GM03348 (cell line): ENCODE measurements at regions not wholly inside any gene's neighbourhood (a gene's known extent, or its start where the extent isn't known, plus 50 kb on each side); places are given as distances from the start of the nearest gene placed in this dataset.

Source experiments
- DNase-seq: peaks from one replicate; pipeline ENCODE4 v3.0.0; 2012; ENCODE audit warnings: low spot score

DNA sequence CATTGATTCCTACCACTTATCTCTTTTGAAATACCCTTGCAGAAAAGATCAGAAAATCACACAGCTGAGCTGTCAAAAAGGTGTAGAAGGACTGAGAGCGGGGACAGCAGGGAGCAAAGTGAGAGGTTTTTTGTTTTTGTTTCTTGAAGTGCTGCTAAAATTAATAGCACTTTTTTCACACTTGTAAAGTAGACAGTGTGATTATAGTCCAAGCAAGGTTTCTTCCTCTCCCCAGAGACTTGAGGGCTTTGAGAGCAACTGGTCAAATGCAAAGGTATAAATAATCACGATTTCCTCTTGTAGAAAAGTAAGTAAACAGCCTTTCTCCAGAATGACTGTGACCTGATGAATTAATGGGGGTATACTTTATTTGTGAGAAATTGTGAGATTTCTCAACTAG is 326.9 kb downstream of the ZNF608 start:
- DNase-seq = no peak

GRCh38 chr5:124418390-124418789 is 328.0 kb downstream of the ZNF608 start:
- no peak for DNase-seq

DNA sequence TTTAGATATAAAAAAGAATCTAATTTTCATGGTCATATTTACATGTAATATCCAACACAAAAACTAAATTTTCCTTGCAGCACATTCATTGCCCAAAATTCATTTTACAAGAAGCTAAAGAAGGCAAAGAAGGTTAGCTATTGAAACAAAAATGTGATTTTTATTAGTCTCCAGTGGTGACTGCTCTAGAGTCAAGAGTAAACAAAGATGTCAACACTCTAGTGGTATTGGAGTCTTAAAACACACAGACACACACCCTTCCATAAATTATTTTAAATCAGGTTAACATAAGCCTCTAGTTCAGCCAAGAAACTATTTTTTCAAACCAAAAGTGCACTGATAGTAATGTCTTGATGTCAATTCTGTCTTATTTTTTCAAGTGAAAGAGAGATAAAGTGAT is 329.2 kb downstream of the ZNF608 start:
- DNase-seq = no peak

- no peak for DNase-seq
These were observed 329.8 kb downstream of the ZNF608 start for GRCh38 chr5:124416627-124417026.

DNA sequence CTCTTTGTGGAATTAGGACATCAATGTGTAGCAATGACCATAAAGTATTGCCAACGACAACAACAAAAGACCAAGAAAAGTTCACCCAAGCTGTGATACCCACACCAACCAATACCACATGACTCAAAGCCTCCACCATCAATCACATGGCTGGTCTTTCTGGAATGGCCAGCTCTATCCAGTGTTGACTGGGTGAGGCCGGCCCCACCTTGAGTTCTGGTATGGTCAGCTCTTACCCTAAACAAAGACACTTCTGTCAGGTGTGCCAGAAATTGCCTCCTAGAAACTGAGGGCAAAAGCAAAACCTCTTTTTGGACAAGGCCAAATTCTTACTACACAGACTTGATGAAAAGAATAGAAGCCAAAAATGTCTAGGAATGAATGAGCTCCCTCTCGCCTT is 331.5 kb downstream of the ZNF608 start:
- DNase-seq = no peak

DNA sequence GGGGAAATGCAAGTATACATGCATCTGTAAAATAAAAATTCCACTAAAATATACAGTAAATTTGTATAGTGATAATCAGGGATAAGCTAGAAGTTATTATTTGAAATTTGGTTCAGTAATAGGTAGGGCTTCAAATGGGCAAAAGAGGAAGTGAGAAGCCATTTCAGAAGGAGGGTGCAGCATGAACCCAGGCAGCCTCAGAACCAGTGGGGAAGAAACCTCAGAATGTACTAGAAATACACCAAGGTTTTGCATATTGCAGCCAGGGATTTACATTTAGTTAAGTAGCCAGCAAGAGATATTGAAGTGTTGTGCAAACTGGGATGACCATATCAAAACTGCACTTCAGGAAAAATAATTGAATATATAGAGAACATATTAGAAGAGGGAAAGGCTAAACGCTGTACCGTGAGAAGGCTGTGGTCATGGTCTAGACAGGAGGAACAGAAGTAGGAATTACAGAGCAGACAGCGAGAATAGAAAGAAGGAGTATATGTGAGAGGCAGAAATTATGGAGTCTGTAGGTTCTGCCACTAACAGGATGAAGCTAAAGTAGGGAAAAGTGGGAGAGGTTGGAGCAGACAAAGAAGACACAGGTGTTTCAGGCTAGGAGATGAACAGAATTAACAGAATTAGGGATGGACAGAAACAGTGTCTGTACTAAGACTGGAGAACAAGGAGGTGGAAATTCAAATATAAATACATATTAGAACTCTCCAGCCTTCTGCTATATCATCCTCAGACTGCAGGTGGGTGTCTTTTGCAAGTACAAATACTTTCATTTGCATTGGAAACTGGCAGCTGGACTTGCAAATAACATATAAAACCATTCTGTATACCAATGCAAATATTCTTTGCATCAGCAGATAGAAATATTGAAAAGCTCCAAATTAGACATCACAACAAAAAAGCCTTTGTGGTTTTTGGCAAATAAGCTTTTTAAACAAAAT is 335.6 kb downstream of the ZNF608 start:
- DNase-seq = no peak

GRCh38 chr5:124408738-124409453 is 337.5 kb downstream of the ZNF608 start:
- DNase-seq = no peak

- DNase-seq = no peak
These were observed 341.6 kb downstream of the ZNF608 start for GRCh38 chr5:124404796-124405195.

- DNase-seq = no peak
These were observed 343.2 kb downstream of the ZNF608 start for GRCh38 chr5:124403281-124403680.

DNA sequence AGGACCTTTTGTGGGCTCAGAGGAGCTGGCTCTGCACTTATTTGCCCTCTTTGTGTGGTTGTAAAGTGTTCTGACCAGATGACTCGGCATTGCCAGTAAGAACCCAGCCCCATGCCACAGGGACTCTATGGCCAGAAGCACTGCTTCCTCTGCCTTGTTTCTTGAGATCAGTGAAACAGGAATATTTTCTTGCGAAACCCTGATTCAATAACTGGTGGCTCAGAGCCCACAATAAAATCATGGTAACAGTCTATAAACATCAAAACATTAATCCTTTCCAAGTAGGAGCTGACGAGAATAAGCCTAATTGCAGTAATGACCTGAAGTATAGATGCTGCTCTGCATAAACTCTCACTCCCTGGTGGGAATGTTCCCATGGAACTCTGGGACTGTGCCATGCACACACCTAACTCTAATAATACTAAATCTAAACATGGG is 344.3 kb downstream of the ZNF608 start:
- no peak for DNase-seq

GRCh38 chr5:124401476-124402143 is 344.8 kb downstream of the ZNF608 start:
- DNase-seq = no peak

DNA sequence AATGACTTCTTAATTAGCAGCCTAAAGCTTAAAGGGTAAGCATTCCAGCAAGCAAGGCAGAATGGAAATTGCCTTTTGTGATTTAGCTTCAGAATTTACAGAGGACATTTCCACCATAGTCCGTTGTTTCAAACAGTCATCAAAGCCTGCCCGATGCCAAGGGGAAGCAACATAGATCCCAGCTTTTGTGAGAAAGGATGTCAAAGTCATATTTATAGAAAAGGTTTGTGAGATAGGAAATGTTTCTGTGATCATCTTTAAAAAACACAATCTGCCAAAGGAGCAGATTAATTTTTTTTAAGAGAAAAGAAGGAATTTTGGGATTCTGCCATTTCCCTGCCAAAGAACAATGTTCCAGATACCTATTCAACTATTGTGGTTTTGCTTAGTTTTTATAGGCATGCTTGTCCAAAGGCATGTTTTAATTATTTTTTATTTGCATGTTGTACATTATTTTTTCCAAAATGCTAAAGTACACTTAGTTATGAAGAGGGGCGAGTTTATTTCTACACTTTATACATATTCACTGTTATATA is 346.9 kb downstream of the ZNF608 start:
- no peak for DNase-seq

DNA sequence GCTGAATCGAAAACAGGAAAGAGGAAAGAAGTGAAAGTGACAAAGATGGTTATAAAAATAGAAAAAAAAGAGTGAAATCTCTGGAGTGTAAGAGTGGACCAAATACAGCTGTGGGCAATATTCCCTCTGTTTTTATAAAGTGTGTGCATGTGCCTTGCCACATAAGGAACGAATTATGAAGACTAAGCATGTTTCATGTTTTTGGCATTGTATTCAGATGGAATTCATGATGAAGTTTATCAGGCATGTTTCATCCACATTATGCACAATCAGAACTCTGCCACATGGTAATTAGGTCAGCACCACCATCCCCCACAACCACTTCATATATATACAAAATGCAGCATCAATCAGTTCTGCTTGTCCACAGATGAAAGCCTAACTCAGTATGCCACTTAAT is 348.0 kb downstream of the ZNF608 start:
- DNase-seq = no peak

- DNase-seq = no peak
These were observed 349.1 kb downstream of the ZNF608 start for GRCh38 chr5:124397317-124397716.

GRCh38 chr5:124395926-124396325 is 350.5 kb downstream of the ZNF608 start:
- no peak for DNase-seq

- no peak for DNase-seq
These were observed 351.2 kb downstream of the ZNF608 start for GRCh38 chr5:124395287-124395686.

DNA sequence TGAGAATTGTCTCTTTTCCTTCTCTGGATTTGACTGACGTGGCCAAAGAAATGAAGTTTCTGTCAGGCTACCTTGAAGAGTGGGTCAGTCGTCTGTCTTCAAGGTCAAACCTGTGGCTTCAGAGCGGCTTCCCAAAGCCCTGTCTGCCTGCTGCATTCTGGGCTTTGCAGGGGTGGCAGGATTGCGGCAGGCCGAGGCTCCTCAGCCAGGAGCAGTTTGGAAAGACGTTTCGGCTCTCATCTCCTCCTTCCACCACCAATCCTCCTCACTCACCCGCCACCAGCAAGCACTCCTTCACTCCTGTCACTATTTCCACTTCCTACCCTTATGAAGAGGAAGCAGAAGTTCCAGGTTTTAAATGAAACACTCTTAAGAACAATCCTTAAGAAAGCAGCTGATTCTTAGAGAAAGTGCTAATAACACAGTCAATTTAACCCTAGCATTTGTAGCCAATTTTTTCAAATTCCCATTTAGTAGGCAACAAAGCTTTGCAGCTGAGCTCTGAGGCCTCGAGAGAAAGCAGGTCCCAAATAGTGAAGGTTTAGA is 351.7 kb downstream of the ZNF608 start:
- DNase-seq = no peak

DNA sequence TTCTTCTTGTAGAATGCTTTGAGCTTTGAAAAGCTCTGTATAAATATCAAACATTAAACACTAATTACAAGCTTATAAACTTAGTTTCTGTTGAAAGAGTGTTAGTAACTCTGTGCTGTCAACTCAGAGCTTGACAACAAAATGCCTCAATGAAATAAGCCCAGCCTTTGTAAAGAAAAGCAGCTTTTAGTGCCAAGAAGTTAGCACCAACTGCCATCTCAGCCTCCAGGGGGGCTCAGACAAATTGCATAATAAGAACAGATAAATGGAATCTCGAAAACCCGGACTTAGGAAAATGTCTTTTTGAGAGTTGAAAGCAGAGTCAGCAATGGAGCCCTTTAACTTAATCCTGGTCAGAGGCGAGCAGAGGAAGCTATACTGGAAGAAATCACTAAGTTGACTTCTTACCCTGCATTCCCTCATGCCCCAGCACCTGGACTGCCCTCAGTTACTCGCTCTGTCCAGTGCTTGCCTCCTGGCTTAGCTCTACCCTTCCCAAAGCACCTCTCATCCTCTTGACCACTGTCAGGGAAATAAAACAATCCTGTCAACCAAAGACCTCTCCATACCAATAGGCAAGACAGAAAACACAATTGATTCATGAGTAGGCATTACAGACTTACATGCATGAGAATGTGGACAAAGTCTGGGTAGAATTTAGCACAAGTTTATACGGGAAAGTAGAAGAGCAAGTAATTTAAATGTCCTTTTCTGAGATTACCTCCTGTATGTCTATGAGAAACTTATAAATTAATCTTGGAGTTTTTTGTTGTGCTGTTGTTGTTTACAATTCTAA is 352.7 kb downstream of the ZNF608 start:
- no peak for DNase-seq

DNA sequence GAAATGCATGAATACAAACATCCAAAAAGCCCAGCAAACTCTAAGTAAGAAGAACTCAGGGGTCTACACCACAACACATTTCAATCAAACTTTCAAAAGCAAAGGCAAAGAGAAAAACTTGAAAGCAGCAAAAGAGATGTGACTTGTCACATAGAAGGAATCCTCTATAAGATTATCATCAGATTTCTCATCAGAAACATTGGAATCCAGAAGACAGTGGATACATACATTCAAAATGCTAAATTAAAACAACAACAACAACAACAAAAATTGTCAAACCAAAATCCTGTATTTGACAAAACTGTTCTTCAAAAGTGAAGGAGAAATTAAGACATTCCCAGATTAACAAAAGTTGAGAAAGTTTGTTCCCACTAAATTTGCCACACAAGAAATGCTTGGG is 362.7 kb downstream of the ZNF608 start:
- no peak for DNase-seq

GRCh38 chr5:124377386-124377785 is 369.1 kb downstream of the ZNF608 start:
- DNase-seq = no peak

DNA sequence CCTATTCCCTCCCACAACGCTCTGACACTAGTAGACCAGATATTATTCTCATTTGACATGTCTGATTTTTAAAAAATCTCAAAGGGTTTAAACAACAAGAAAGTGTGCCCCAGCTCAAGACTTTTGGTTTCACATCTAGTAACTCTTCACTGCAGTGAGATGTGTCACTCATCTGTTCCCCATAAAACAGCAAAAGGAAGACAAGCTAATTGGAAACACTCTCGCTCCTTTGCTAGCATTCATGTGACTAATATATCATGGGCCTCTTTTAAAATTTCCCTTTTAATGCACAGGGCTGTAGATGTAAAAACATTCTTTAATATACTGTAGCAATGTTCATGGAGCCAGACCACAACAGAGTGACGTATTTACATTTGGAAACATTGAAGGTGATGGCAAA is 372.6 kb downstream of the ZNF608 start:
- DNase-seq = no peak
